ENCODE measurements at regions not wholly inside any gene's neighbourhood (a gene's known extent, or its start where the extent isn't known, plus 50 kb on each side); places are given as distances from the start of the nearest gene placed in this dataset.
"Not testable (repeated sequence)": the region's sequence is repeated elsewhere in the genome, so short reads cannot be mapped to it uniquely, and the experiment has no call there.

DNA sequence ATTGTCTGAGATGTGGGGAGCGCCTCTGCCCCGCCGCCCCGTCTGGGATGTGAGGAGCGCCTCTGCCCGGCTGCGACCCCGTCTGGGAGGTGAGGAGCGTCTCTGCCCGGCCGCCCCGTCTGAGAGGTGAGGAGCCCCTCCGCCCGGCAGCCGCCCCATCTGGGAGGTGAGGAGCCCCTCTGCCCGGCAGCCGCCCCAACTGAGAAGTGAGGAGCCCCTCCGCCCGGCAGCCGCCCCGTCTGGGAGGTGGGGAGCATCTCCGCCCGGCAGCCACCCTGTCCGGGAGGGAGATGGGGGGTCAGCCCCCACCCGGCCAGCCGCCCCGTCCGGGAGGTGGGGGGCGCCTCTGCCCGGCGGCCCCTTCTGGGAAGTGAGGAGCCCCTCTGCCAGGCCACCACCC, 70.9 kb upstream of the ARL15 start:
- TF ChIP-seq POLR2A, POLR2AphosphoS5 (IDR thresholded peaks at IDR 0.05): not testable (repeated sequence)
- TF ChIP-seq, protein P1, sequence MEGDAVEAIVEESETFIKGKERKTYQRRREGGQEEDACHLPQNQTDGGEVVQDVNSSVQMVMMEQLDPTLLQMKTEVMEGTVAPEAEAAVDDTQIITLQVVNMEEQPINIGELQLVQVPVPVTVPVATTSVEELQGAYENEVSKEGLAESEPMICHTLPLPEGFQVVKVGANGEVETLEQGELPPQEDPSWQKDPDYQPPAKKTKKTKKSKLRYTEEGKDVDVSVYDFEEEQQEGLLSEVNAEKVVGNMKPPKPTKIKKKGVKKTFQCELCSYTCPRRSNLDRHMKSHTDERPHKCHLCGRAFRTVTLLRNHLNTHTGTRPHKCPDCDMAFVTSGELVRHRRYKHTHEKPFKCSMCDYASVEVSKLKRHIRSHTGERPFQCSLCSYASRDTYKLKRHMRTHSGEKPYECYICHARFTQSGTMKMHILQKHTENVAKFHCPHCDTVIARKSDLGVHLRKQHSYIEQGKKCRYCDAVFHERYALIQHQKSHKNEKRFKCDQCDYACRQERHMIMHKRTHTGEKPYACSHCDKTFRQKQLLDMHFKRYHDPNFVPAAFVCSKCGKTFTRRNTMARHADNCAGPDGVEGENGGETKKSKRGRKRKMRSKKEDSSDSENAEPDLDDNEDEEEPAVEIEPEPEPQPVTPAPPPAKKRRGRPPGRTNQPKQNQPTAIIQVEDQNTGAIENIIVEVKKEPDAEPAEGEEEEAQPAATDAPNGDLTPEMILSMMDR (IDR thresholded peaks at IDR 0.05), result not testable (repeated sequence)

Measured in sigmoid colon (tissue), 4 donors.